Loucy (cell line): ENCODE measurements at regions not wholly inside any gene's neighbourhood (a gene's known extent, or its start where the extent isn't known, plus 50 kb on each side); places are given as distances from the start of the nearest gene placed in this dataset.

Source experiments
- H2AFZ ChIP-seq: fragments of 200-600 bp; sonication (generic); 2 replicates; pipeline ENCODE4 v1.6.0; 2016; ENCODE audit warnings: antibody characterized with exemption, mild to moderate bottlenecking, low read length, moderate library complexity
- H3F3A ChIP-seq: fragments of 200-600 bp; 2 replicates; pipeline ENCODE4 v1.6.0; 2016; ENCODE audit warnings: antibody characterized with exemption, low read depth, mild to moderate bottlenecking
- H3K27me3 ChIP-seq: fragments of 200-600 bp; sonication (generic); 2 replicates; pipeline ENCODE4 v1.6.1; 2014; ENCODE audit warnings: low read length, mild to moderate bottlenecking; ENCODE audit not compliant: insufficient read depth, poor library complexity, severe bottlenecking
- H3K36me3 ChIP-seq: fragments of 200-600 bp; sonication (generic); 2 replicates; pipeline ENCODE4 v1.6.1; 2016; ENCODE audit warnings: low read length; ENCODE audit not compliant: insufficient read depth
- H3K4me1 ChIP-seq: fragments of 200-600 bp; sonication (generic); 2 replicates; pipeline ENCODE4 v1.5.1; 2014; ENCODE audit warnings: low read length, mild to moderate bottlenecking; ENCODE audit not compliant: insufficient read depth, poor library complexity, severe bottlenecking
- H3K4me2 ChIP-seq: fragments of 200-600 bp; sonication (generic); 2 replicates; pipeline ENCODE4 v1.6.0; 2014; ENCODE audit warnings: antibody characterized with exemption, low read length, low read depth, mild to moderate bottlenecking; ENCODE audit not compliant: poor library complexity, severe bottlenecking
- H3K4me3 ChIP-seq: fragments of 200-600 bp; sonication (generic); 2 replicates; pipeline ENCODE4 v1.5.1; 2014; ENCODE audit warnings: low read length, mild to moderate bottlenecking, mixed read lengths; ENCODE audit not compliant: poor library complexity, severe bottlenecking
- H3K79me2 ChIP-seq: fragments of 200-600 bp; sonication (generic); 2 replicates; pipeline ENCODE4 v1.6.1; 2014; ENCODE audit warnings: low read length; ENCODE audit not compliant: insufficient read depth
- H3K9ac ChIP-seq: fragments of 200-600 bp; sonication (generic); 2 replicates; pipeline ENCODE4 v1.6.0; 2014; ENCODE audit warnings: mild to moderate bottlenecking, low read depth, low read length, moderate library complexity; ENCODE audit not compliant: poor library complexity, severe bottlenecking
- H3K9me2 ChIP-seq: fragments of 200-600 bp; sonication (generic); replicated peaks from 2 replicates; pipeline ENCODE4 v1.6.1; 2016; ENCODE audit warnings: low read depth, low read length, mixed read lengths
- H3K9me3 ChIP-seq: fragments of 200-600 bp; sonication (generic); 2 replicates; pipeline ENCODE4 v1.6.1; 2014; ENCODE audit warnings: mild to moderate bottlenecking, antibody characterized with exemption, low read length, low read depth; ENCODE audit not compliant: insufficient read depth
- H4K20me1 ChIP-seq: fragments of 200-600 bp; sonication (generic); 2 replicates; pipeline ENCODE4 v1.6.0; 2014; ENCODE audit warnings: antibody characterized with exemption, low read length, mild to moderate bottlenecking; ENCODE audit not compliant: insufficient read depth, poor library complexity, severe bottlenecking
- CTCF ChIP-seq: fragments of 200-600 bp; sonication (generic); conservative IDR thresholded peaks from 2 replicates; pipeline ENCODE4 v1.5.1; 2014; ENCODE audit warnings: mild to moderate bottlenecking, antibody characterized with exemption, low read length
- EZH2phosphoT487 ChIP-seq: fragments of 200-600 bp; IDR thresholded peaks from 2 replicates; pipeline ENCODE4 v1.6.1; 2018; ENCODE audit warnings: antibody characterized with exemption, mild to moderate bottlenecking, moderate library complexity, borderline replicate concordance

- no peaks in the 10 kb centered on the region for H3K36me3 ChIP-seq
- H3K4me3 ChIP-seq = no peak overlapping the region
- TF ChIP-seq EZH2phosphoT487 = no peak
- no peak for TF ChIP-seq CTCF
- H3K9me3 ChIP-seq = no peaks in the 10 kb centered on the region
- H2AFZ ChIP-seq = no peak overlapping the region
- H4K20me1 ChIP-seq = no peaks in the 10 kb centered on the region
- no peaks in the 10 kb centered on the region for H3K27me3 ChIP-seq
- no peak overlapping the region for H3K9ac ChIP-seq
- peaks cover 7% of the 10 kb centered on the region for H3K4me1 ChIP-seq
- peaks cover 10% of the 10 kb centered on the region; the same call in 1 of the 2 replicates for H3F3A ChIP-seq
- no peaks in the 10 kb centered on the region for H3K79me2 ChIP-seq
- no peak overlapping the region for H3K4me2 ChIP-seq
- no peaks in the 10 kb centered on the region for H3K9me2 ChIP-seq
Observed at GRCh38 chr12:116353958-116354357, 76.5 kb upstream of the MED13L start.

- Histone ChIP-seq H4K20me1 (no peaks in the 10 kb centered on the region), H3F3A (peaks cover 13% of the 10 kb centered on the region; the same call in 1 of the 2 replicates), H3K9ac (no peak overlapping the region), H3K4me2 (no peak overlapping the region), H3K79me2 (no peaks in the 10 kb centered on the region), H2AFZ (no peak overlapping the region), H3K36me3 (no peaks in the 10 kb centered on the region), H3K9me3 (no peaks in the 10 kb centered on the region), H3K4me3 (no peak overlapping the region), H3K27me3 (no peaks in the 10 kb centered on the region), H3K4me1 (peaks cover 7% of the 10 kb centered on the region), H3K9me2 (no peaks in the 10 kb centered on the region)
- no peak for TF ChIP-seq EZH2phosphoT487
Observed at GRCh38 chr12:116354534-116354933, 77.0 kb upstream of the MED13L start.

- no peaks in the 10 kb centered on the region for H3K79me2 ChIP-seq
- H3K4me2 ChIP-seq = no peak overlapping the region
- TF ChIP-seq EZH2phosphoT487 = no peak
- H3K9ac ChIP-seq = no peak overlapping the region
- H3F3A ChIP-seq = peaks cover 16% of the 10 kb centered on the region; the same call in 1 of the 2 replicates
- no peak overlapping the region for H3K4me3 ChIP-seq
- H3K9me3 ChIP-seq = no peaks in the 10 kb centered on the region
- peaks cover 7% of the 10 kb centered on the region for H3K4me1 ChIP-seq
- no peaks in the 10 kb centered on the region for H3K27me3 ChIP-seq
- no peaks in the 10 kb centered on the region for H3K36me3 ChIP-seq
- H2AFZ ChIP-seq = no peak overlapping the region
- no peaks in the 10 kb centered on the region for H4K20me1 ChIP-seq
- H3K9me2 ChIP-seq = no peaks in the 10 kb centered on the region
Observed at GRCh38 chr12:116354950-116355783, 77.7 kb upstream of the MED13L start.

- Histone ChIP-seq H2AFZ (peak overlapping the region; percentile 67), H3K9me2 (no peaks in the 10 kb centered on the region), H3K36me3 (no peaks in the 10 kb centered on the region), H3K27me3 (no peaks in the 10 kb centered on the region), H3K4me1 (peaks cover 15% of the 10 kb centered on the region), H3F3A (peaks cover 16% of the 10 kb centered on the region; the same call in 1 of the 2 replicates), H3K9me3 (no peaks in the 10 kb centered on the region), H3K9ac (peak overlapping the region; percentile 60), H3K4me2 (peak overlapping the region; percentile 80), H4K20me1 (no peaks in the 10 kb centered on the region), H3K4me3 (peak overlapping the region; percentile 64), H3K79me2 (no peaks in the 10 kb centered on the region)
- TF ChIP-seq CTCF (no peak), EZH2phosphoT487 (no peak)
Observed at GRCh38 chr12:116358536-116358892, 81.0 kb upstream of the MED13L start.
